GM12878 (cell line): ENCODE measurements at regions not wholly inside any gene's neighbourhood (a gene's known extent, or its start where the extent isn't known, plus 50 kb on each side); places are given as distances from the start of the nearest gene placed in this dataset.

Experiments
- ATAC-seq: fragments of 200-7000 bp; cut with Tn5 transposase; 3 replicates; pipeline ENCODE4 v1.9.1; 2020; ENCODE audit warnings: mild to moderate bottlenecking, moderate library complexity
- BruUV-seq: library from RNA; stranded (reverse); fragments of 400-500 nt; replicated peaks from 2 replicates; lab custom pipeline; 2021; lab: Mats Ljungman, UMichigan
- CTCF ChIA-PET: fragments of 300-600 bp; sonication (Branson Sonifier 250); formaldehyde crosslinking; extraction: SDS; loops from one replicate; lab custom pipeline; 2021; ENCODE audit warnings: inconsistent platforms; lab: Yijun Ruan, JAX
- POLR2A ChIA-PET: fragments of 350-600 bp; formaldehyde crosslinking; extraction: SDS; loops from one replicate; lab custom pipeline; 2021; ENCODE audit warnings: inconsistent platforms; lab: Charles Lee
- RAD21 ChIA-PET: fragments of 300-600 bp; sonication (Branson Sonifier 250); formaldehyde crosslinking; loops from one replicate; lab custom pipeline; 2023; ENCODE audit warnings: antibody characterized with exemption; ENCODE audit not compliant: unreplicated experiment; lab: Charles Lee
- SMC1A ChIA-PET: fragments of 300-600 bp; sonication (Branson Sonifier 250); formaldehyde crosslinking; loops from one replicate; lab custom pipeline; 2023; ENCODE audit not compliant: unreplicated experiment, uncharacterized antibody; lab: Charles Lee
- DNase-seq: peaks from one replicate; pipeline ENCODE4 v3.0.0-alpha.2; 2011; ENCODE audit warnings: low read depth, low spot score
- FAIRE-seq: peaks from 3 replicates; lab custom pipeline; 2011; peaks lifted over from hg19 to GRCh38; lab: Jason Lieb, UNC
- H2AFZ ChIP-seq: 2 replicates; pipeline ENCODE4 v1.6.0; 2011; ENCODE audit warnings: low read depth, low read length, control low read depth; ENCODE audit not compliant: control insufficient read depth
- H3K27ac ChIP-seq: 2 replicates; pipeline ENCODE4 v1.5.1; 2011; ENCODE audit warnings: control low read depth; ENCODE audit not compliant: control insufficient read depth, insufficient read depth
- H3K27me3 ChIP-seq, 2 experiments: replicated peaks in 1 of 2; 2 replicates each; pipeline versions ENCODE4 v1.6.0 to v1.6.1; 2011; ENCODE audit warnings: low read length in 1 of 2; ENCODE audit not compliant: control insufficient read depth in 2 of 2, insufficient read depth in 2 of 2
- H3K36me3 ChIP-seq, 2 experiments: 2 replicates each; pipeline ENCODE4 v1.5.1; 2011; ENCODE audit warnings: low read length in 1 of 2; ENCODE audit not compliant: control insufficient read depth in 2 of 2, insufficient read depth in 2 of 2
- H3K4me1 ChIP-seq: 2 replicates; pipeline ENCODE4 v1.6.1; 2011; ENCODE audit warnings: mild to moderate bottlenecking, low read length, moderate library complexity, mixed read lengths; ENCODE audit not compliant: control insufficient read depth, insufficient read depth
- H3K4me2 ChIP-seq: 2 replicates; pipeline ENCODE4 v1.6.0; 2011; ENCODE audit warnings: control low read depth; ENCODE audit not compliant: control insufficient read depth, insufficient read depth
- H3K4me3 ChIP-seq: fragments of 200-600 bp; sonication (generic); 2 replicates; pipeline ENCODE4 v1.5.1; 2016
- H3K79me2 ChIP-seq: 2 replicates; pipeline ENCODE4 v1.6.0; 2011; ENCODE audit warnings: low read length; ENCODE audit not compliant: control insufficient read depth, insufficient read depth
- H3K9ac ChIP-seq: 2 replicates; pipeline ENCODE4 v1.8.0; 2011; ENCODE audit warnings: low read length, control low read depth, mixed read lengths; ENCODE audit not compliant: control insufficient read depth, insufficient read depth
- H3K9me3 ChIP-seq: replicated peaks from 3 replicates; pipeline ENCODE4 v1.5.1; 2011; ENCODE audit warnings: mild to moderate bottlenecking, low read length; ENCODE audit not compliant: control insufficient read depth, insufficient read depth
- H4K20me1 ChIP-seq: 2 replicates; pipeline ENCODE4 v1.6.0; 2011; ENCODE audit not compliant: control insufficient read depth, insufficient read depth
- ATF7 ChIP-seq: fragments of 450-650 bp; IDR thresholded peaks from 2 replicates; pipeline ENCODE4 v1.6.1; 2016; ENCODE audit warnings: low read depth, mild to moderate bottlenecking
- BACH1 ChIP-seq: fragments of 450-650 bp; IDR thresholded peaks from 2 replicates; pipeline ENCODE4 v1.6.1; 2017; ENCODE audit warnings: mild to moderate bottlenecking, borderline replicate concordance
- CHD2 ChIP-seq: IDR thresholded peaks from 2 replicates; pipeline ENCODE4 v1.6.1; 2011; ENCODE audit warnings: low read depth, low read length, improper control_type of control experiment, borderline replicate concordance
- FOXM1 ChIP-seq: IDR thresholded peaks from 2 replicates; pipeline ENCODE4 v1.6.1; 2012; ENCODE audit warnings: low read depth, mild to moderate bottlenecking, inconsistent platforms, low read length, moderate library complexity
- GABPA ChIP-seq: IDR thresholded peaks from 2 replicates; pipeline ENCODE4 v1.6.1; 2014; ENCODE audit warnings: antibody characterized with exemption, low read depth, mild to moderate bottlenecking, inconsistent platforms
- HDAC6 ChIP-seq: fragments of 200-600 bp; sonication (generic); IDR thresholded peaks from one replicate; pipeline ENCODE4 v1.8.0; 2017; ENCODE audit warnings: antibody characterized with exemption; ENCODE audit not compliant: unreplicated experiment
- IKZF2 ChIP-seq, 2 experiments: fragments of 450-650 bp; IDR thresholded peaks; 2 replicates each; pipeline ENCODE4 v1.6.1; 2017; ENCODE audit warnings: mild to moderate bottlenecking in 2 of 2, moderate library complexity in 2 of 2
- JUND ChIP-seq: IDR thresholded peaks from 2 replicates; pipeline ENCODE4 v1.6.1; 2012; ENCODE audit warnings: low read depth, mild to moderate bottlenecking, low read length, improper control_type of control experiment, moderate library complexity
- KLF5 ChIP-seq: fragments of 450-650 bp; IDR thresholded peaks from 2 replicates; pipeline ENCODE4 v1.6.1; 2014; ENCODE audit warnings: mild to moderate bottlenecking; ENCODE audit not compliant: partially characterized antibody
- MEF2A ChIP-seq: IDR thresholded peaks from 2 replicates; pipeline ENCODE4 v1.6.1; 2011; ENCODE audit warnings: low read depth, mild to moderate bottlenecking, low read length, moderate library complexity; ENCODE audit not compliant: insufficient read depth
- MXI1 ChIP-seq: fragments of 150-350 bp; IDR thresholded peaks from 2 replicates; pipeline ENCODE4 v1.6.1; 2011; ENCODE audit warnings: low read depth, mild to moderate bottlenecking, inconsistent platforms, low read length, improper control_type of control experiment
- NFXL1 ChIP-seq: fragments of 450-650 bp; IDR thresholded peaks from 2 replicates; pipeline ENCODE4 v1.6.1; 2017; ENCODE audit warnings: antibody characterized with exemption, mild to moderate bottlenecking, borderline replicate concordance
- NR2F1 ChIP-seq: fragments of 450-650 bp; conservative IDR thresholded peaks from 2 replicates; pipeline ENCODE4 v1.6.1; 2017; ENCODE audit warnings: mild to moderate bottlenecking
- PAX5 ChIP-seq: IDR thresholded peaks from 2 replicates; pipeline ENCODE4 v1.6.1; 2011; ENCODE audit warnings: low read depth, low read length, borderline replicate concordance
- RAD21 ChIP-seq: IDR thresholded peaks from 2 replicates; pipeline ENCODE4 v1.6.1; 2011; ENCODE audit warnings: mild to moderate bottlenecking, low read depth, low read length, moderate library complexity; ENCODE audit not compliant: insufficient read depth
- RUNX3 ChIP-seq: IDR thresholded peaks from 2 replicates; pipeline ENCODE4 v1.6.1; 2012; ENCODE audit warnings: low read length, inconsistent platforms
- SMAD5 ChIP-seq: IDR thresholded peaks from 2 replicates; pipeline ENCODE4 v1.6.1; 2016; ENCODE audit warnings: antibody characterized with exemption, low read depth
- SREBF2 ChIP-seq: IDR thresholded peaks from 2 replicates; pipeline ENCODE4 v1.6.1; 2012; ENCODE audit warnings: mild to moderate bottlenecking, low read length
- STAT3 ChIP-seq: IDR thresholded peaks from 2 replicates; pipeline ENCODE4 v1.6.1; 2011; ENCODE audit warnings: low read depth, low read length, improper control_type of control experiment
- SUPT20H ChIP-seq: IDR thresholded peaks from 2 replicates; pipeline ENCODE4 v1.6.1; 2011; ENCODE audit warnings: low read depth, mild to moderate bottlenecking, low read length, moderate library complexity, borderline replicate concordance; ENCODE audit not compliant: control insufficient read depth
- YY1 ChIP-seq: IDR thresholded peaks from 2 replicates; pipeline ENCODE4 v1.6.1; 2011; ENCODE audit warnings: low read depth, mild to moderate bottlenecking, low read length
- ZNF24 ChIP-seq: fragments of 450-650 bp; IDR thresholded peaks from 2 replicates; pipeline ENCODE4 v1.6.1; 2017; ENCODE audit warnings: antibody characterized with exemption, mild to moderate bottlenecking
- ZNF384 ChIP-seq: IDR thresholded peaks from 2 replicates; pipeline ENCODE4 v1.6.1; 2012; ENCODE audit warnings: low read depth, mild to moderate bottlenecking, low read length, improper control_type of control experiment, borderline replicate concordance
- WGBS: methylation state at CpG from one replicate; pipeline ENCODE4 v1.1.6; 2016; ENCODE audit warnings: low lambda C conversion rate; ENCODE audit not compliant: insufficient replicate concordance, insufficient coverage; ENCODE audit errors: missing lambda C conversion rate; 5-methylcytosine and 5-hydroxymethylcytosine counted together
- in situ Hi-C: fragments of 300-500 bp; cut with MboI; formaldehyde crosslinking; loops from 9 replicates; pipeline ENCODE4 v1.14.3; 2018; ENCODE audit warnings: mixed read lengths
- intact Hi-C: fragments of 100-400 bp; cut with micrococcal nuclease; formaldehyde crosslinking; loops from one replicate; pipeline ENCODE4 v1.14.2; 2022; ENCODE audit not compliant: unreplicated experiment

DNA sequence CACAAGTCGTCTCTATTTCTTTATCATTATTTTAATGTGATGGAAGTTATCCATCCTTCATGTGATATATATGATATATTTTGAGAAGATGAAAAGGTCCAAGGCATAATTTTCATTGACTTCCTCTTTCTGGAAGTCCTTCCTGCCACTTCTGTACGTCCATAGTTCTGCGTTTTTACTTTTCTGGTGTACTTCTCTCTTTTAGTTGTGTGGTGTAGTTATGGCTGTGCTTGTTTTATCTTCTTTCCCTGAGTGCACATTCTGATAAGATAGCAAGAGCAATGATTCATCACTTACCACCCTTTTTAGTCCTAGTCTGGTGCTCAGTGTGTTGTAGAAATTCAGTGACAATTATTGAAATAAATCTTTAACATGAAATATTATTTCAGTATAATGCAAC, 231.3 kb upstream of the FERD3L start:
- ChIA-PET SMC1A (no interaction called here), CTCF (no interaction called here), RAD21 (no interaction called here), POLR2A (no interaction called here)
- TF ChIP-seq CHD2 (no peak), HDAC6 (no peak), SREBF2 (no peak), PAX5 (no peak), KLF5 (no peak), SMAD5 (no peak), GABPA (no peak), NFXL1 (no peak)
- Histone ChIP-seq H3K4me1 (no peaks in the 10 kb centered on the region), H3K4me2 (no peak overlapping the region), H3K27me3 (no peaks in the 10 kb centered on the region), H3K79me2 (no peaks in the 10 kb centered on the region), H3K9me3 (no peaks in the 10 kb centered on the region), H3K36me3 (no peaks in the 10 kb centered on the region), H4K20me1 (no peaks in the 10 kb centered on the region), H2AFZ (no peak overlapping the region), H3K9ac (no peak overlapping the region), H3K27ac (no peak overlapping the region), H3K4me3 (no peak overlapping the region)
- no peak for ATAC-seq
- FAIRE-seq, result no peak
- intact Hi-C loops, result no loop called here
- WGBS, result 2% methylated on average over 3 of the region's 3 CpGs
- in situ Hi-C loops, result no loop called here
- no TSS peak for BruUV-seq
- DNase-seq, result no peak

DNA sequence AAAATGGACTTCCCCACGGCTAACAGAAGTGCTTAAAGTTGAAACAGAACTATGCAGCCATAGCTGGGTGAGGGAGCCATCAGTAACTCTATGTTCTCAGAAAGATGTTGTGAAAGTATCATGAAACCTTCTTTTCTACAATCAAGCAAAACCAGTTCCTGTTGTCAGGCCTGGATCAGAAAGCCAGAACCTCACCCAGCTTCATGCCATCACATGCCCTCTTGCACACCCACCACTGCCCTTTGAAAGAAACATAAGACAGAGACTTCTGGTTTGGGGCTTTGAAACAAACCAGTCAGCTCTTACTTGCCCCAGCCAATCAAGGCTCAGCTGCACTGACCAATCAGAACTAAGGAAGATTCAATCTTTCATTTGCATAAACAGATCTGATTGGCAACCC, 230.8 kb upstream of the FERD3L start:
- ChIA-PET POLR2A (no interaction called here), SMC1A (no interaction called here), CTCF (no interaction called here), RAD21 (no interaction called here)
- Histone ChIP-seq H2AFZ (no peak overlapping the region), H3K4me1 (no peaks in the 10 kb centered on the region), H3K4me2 (no peak overlapping the region), H3K36me3 (no peaks in the 10 kb centered on the region), H3K9ac (no peak overlapping the region), H3K9me3 (no peaks in the 10 kb centered on the region), H4K20me1 (no peaks in the 10 kb centered on the region), H3K27me3 (no peaks in the 10 kb centered on the region), H3K27ac (no peak overlapping the region), H3K4me3 (no peak overlapping the region), H3K79me2 (no peaks in the 10 kb centered on the region)
- no peak for FAIRE-seq
- DNase-seq, result no peak
- 0% methylated on average over 1 of the region's 1 CpG for WGBS
- in situ Hi-C loops, result no loop called here
- ATAC-seq, result no peak
- BruUV-seq, result no TSS peak
- intact Hi-C loops, result no loop called here
- no peak for TF ChIP-seq ATF7
- no peak for TF ChIP-seq STAT3
- TF ChIP-seq MEF2A, result no peak
- no peak for TF ChIP-seq RAD21
- no peak for TF ChIP-seq FOXM1
- TF ChIP-seq SUPT20H, result no peak
- no peak for TF ChIP-seq YY1
- no peak for TF ChIP-seq BACH1
- no peak for TF ChIP-seq ZNF384
- no peak for TF ChIP-seq ZNF24
- TF ChIP-seq MXI1, result no peak
- no peak for TF ChIP-seq RUNX3
- TF ChIP-seq JUND, result no peak
- TF ChIP-seq IKZF2 (IDR thresholded peaks at IDR 0.05), result no peak
- TF ChIP-seq NR2F1, result no peak
